GM19397 (cell line): ENCODE measurements at regions not wholly inside any gene's neighbourhood (a gene's known extent, or its start where the extent isn't known, plus 50 kb on each side); places are given as distances from the start of the nearest gene placed in this dataset.

Experiments used
- ATAC-seq: cut with Tn5 transposase; IDR thresholded peaks from one replicate; pipeline ENCODE4 v1.9.1; 2021; ENCODE audit warnings: mild to moderate bottlenecking, moderate library complexity; ENCODE audit not compliant: unreplicated experiment

GRCh38 chr13:22569811-22570210 is 611.0 kb upstream of the SGCG start:
- no peak for ATAC-seq

- ATAC-seq, result no peak
Observed at GRCh38 chr13:22589880-22590279, 590.9 kb upstream of the SGCG start.

DNA sequence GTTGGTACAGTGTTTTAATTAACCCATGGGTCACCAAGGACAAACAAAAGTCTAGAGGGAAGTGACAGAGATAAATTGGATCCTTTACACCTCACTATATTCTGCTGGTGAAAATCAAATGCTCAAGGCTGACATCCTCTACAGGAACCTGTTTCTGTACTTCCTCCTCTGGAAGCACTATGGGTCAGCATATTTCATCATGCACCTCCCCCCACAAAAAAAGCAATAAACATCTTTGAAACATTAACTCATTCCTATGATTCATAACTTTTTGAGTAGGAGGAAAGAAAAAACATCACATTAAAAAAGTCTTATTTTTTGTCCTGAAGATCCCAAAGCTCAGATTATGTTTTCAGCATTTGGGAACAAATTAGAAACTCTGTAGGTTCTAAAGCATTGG is 588.3 kb upstream of the SGCG start:
- no peak for ATAC-seq

DNA sequence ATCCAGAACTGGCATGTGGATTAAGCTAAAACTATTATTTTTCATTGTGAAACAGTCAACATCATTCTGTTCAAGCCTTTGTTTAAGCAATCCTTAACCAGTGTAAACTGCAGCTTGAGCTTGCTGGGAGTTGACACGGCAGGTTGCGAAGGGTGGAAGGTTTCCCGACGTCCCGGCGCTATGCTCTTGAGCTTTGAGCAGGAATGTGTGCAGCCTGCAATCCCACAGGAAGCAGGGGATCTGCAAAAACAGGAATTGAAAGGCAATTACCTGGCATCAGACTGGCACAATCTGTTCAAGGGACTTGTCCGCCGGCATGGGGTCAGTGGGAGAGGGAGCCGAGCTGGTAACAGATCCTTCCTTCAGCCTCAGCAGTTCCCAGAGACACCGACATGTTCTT is 586.7 kb upstream of the SGCG start:
- ATAC-seq, result no peak

DNA sequence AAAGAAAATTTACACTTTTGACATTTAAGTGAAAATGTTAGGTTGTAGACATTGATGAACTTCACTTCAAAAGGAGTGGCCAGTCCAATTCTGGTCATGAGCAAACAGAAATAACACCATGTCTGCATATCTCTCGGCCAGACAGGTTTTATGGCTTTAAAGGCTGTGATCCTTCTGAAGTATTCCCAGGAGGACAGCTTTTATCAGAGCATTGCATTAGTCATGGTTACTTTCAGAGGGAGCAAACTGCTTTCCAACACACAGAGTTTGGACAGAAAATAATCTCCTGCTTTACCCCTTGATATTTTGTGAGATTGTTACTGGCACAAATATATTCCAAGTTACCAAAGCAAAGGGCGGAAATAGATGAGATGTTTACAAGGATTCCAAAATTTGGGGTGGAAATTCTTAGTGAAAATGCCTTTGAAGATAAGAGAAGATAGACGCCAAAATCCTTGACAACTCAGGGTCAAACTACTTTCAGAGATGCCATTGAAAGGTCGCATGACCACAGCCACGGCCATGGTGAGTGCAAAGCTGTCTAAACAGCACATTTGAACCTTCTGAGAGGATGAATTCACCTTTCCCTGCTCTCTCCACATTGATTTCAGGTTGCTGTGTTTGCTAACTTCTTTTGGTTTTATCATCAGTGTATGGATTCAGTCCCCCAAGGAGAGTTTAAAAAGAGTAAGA is 584.5 kb upstream of the SGCG start:
- no peak for ATAC-seq

GRCh38 chr13:22599156-22599555 is 581.6 kb upstream of the SGCG start:
- ATAC-seq, result no peak

DNA sequence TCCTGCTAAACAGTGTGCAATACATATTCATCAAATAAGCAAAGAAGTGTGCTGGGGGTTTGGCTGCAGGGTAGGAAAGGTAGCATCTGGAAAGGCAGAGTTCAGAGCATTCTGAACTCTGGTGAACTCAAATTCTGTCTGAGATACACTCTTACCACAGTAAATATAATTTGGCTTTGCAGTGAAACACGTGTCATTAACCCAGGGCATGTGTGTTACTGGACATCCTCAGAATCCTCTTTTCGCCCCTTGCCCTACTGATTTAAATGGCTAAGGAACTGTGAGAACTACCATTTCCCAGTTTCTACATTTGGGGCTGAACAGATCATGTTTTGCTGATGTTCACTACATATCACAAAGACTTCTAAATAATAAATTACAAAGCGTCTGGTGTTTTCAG is 562.8 kb upstream of the SGCG start:
- no peak for ATAC-seq

DNA sequence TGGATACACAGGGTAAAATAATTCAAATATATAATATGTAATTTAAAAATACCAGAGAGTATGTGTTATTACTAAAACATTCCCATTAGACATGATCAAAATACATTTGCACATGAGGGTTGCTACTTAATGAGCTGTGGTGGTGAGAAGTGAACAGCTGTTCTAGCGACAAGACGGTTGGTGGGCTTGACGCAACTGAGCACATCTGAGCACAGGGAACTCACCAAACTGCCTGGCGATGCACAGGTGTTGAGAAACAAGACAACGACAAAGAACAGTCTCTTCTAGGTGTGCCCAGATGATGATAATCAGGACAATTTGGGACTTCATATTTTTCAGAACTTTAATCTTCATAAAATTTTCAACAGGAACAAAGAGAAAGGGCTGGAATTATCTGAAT is 555.1 kb upstream of the SGCG start:
- ATAC-seq, result no peak

GRCh38 chr13:22629374-22629773 is 551.4 kb upstream of the SGCG start:
- no peak for ATAC-seq

GRCh38 chr13:22642088-22642487 is 538.7 kb upstream of the SGCG start:
- ATAC-seq, result no peak

DNA sequence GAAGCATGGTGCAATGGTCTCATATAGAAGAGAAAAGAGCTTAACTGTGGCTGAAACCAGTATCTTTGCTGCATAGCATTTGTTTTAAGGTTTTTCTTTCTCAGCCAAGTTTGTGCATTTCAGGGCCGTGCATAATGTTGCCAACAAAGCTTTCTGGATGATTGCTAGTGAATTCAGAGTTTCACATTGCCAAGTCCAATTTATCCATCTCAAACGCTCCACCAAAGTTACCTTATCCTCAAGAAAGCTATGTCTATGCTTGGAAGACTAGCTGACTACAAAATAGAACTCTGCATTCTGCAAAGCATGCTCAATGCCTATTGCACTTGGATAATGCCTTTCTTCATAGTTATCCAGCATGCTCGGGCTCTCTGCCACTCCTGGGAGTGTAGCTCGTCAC is 535.8 kb upstream of the SGCG start:
- no peak for ATAC-seq

DNA sequence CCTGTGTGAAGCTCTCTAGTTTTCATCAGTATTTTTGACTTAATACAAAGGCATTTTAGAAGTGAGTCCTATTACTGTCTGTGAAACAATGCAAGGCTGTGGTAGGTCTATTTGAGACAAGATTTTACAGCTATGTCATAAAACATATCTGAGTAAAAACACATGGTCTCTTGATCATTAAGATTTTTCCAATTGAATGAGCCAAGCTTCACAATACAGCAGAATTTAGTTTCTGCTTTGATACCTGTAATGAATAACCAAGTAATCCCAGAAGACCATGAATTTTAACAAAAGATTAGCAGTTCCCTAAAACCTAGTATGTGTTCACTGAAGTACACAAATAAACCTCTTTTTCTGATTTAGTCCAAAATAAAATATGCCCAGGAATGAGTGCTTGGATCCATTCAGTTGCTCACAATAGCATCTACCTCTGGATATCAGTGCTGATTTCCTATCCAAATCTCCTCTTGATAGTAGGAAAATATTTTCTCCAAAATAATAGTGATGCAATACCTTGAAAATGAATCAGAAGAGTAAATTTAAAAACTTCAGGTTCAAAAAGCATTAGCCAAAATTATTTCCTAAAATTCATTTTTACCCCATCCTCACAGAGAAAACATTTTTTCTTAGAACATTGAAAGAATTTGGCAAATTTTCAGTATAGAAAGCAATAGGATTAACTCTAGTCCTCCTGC is 533.5 kb upstream of the SGCG start:
- ATAC-seq, result no peak

DNA sequence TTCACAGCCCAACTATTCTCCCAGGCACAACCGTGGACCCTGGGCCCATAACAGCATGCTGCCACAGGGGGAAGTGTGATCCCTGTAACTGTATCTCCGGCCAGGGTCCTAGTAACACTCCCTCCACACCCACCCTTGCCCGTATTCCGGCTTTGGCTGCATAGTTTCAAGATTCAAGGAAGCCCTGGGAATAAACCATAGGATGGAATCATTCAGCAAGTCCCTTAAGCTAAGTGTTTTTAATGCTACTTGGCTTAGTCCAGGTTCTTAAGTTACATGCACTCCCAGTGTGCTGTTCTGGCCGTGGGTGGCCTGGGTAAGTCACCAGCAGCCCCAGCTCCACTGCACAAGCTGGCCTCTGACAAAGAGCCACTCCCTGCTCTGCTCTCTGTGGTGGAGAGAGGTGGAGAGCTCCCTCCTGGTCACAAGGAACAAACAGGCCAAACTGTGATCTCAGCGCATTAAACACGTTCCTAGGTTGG is 532.4 kb upstream of the SGCG start:
- ATAC-seq, result no peak

DNA sequence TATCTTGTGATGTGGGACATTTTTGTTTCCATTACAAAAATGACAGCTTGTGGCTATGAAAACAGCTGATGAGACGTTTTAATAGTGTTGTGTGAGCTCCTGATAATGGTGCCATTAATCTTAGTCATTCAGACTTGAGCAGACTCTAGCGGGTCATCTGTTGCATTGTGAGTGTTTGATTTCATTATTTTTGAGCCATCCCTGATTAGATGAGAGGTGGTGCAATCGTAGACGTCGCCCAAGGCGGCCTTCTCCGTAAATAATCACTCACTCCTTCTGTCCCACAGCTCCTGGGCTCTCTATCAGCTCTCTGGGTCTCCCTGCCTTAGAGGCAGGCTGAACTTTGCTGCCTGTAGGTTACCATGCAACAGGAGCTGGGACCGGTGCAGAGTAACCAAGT is 528.0 kb upstream of the SGCG start:
- no peak for ATAC-seq

GRCh38 chr13:22653866-22654265 is 526.9 kb upstream of the SGCG start:
- ATAC-seq, result no peak

GRCh38 chr13:22655106-22655852 is 525.5 kb upstream of the SGCG start:
- no peak for ATAC-seq

DNA sequence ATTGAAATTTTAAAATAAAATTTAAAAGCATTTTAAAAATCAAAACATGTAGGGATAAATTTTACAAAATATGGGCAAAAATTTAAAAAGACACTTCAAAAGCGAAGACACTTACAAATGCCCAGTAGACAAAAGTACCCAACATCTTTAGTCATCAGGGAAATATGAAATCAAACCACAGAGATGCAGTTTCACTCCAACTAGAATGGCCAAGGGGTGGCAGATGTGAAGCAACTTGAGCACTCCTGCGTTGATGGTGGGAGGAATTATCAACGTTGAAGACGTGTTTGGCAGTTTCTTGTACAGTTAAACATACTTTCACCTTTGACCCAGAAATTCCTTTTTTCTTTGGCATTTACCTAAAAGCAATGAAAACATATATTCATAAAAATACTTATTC is 518.0 kb upstream of the SGCG start:
- no peak for ATAC-seq

- ATAC-seq, result no peak
Observed at GRCh38 chr13:22665506-22665905, 515.3 kb upstream of the SGCG start.

- ATAC-seq, result no peak
Observed at GRCh38 chr13:22690756-22691155, 490.0 kb upstream of the SGCG start.

DNA sequence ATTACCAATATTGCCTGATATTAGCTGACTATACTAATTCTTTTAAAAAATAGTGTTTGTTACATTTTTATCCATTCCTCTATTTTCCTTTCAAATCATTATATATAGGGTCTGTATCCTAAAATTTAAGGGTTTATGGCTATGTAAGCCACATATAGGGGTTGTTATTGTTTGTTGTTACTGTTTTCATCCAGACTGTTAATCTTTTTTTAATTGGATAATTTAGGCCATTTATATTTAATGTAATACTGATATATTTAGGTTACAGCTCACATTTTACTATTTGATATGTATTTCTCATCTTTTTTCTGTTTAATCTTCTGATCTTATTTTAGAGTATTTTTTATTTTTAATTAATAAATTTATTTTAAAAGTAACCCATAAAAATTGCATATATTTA is 487.1 kb upstream of the SGCG start:
- no peak for ATAC-seq

DNA sequence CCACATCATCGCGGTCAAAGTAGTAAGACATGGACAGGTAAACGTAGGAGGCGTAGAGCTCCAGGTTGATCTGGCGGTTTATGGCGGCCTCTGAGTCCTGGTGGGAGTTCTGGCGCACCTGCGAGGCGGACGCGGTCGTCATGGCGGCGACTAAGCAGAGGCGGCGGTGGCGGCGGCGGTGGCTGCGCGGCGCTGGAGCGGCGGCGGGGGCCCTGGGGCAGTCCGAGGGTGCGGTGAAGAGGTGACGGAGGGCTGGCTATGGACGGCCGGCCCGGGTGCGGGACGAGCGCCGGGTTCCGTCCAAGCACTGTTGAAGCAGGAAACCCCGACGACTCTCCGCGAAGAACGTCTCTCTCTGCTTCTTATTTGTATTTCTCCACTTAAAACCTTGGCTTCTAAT is 484.3 kb upstream of the SGCG start:
- no peak for ATAC-seq

GRCh38 chr13:22698467-22698866 is 482.3 kb upstream of the SGCG start:
- no peak for ATAC-seq
